ENCODE measurements at regions not wholly inside any gene's neighbourhood (a gene's known extent, or its start where the extent isn't known, plus 50 kb on each side); places are given as distances from the start of the nearest gene placed in this dataset.

DNA sequence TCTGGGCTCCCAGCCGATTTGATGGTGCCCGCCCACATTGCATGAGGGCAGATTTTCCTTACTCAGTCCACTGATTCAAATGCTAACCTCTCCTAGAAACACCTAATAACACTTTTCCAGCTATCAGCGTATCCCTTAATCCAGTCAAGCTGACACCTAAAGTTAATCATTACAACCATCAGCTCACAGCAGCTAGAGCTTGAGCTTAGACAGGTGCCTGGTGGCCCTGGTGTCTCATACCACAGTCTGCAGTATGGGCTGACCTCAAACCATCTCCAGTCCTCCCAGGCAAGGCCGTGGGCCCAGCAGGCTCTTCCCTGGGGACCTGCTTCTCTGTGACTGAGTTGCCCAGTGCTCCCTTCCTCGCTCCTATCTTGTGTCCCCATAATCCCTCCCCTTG is 174.4 kb upstream of the NECTIN1 start:
- no peak overlapping the region for H2AFZ ChIP-seq (ENCODE audit: low read length)
- no peak overlapping the region for H3K4me3 ChIP-seq (replicated peaks in 1 of 3; ENCODE audit: insufficient read depth in 1 of 3, low read depth in 2 of 3, low read length in 3 of 3)
- 39% methylated on average over 5 of the region's 5 CpGs for WGBS (ENCODE audit: low lambda C conversion rate)
- H4K20me1 ChIP-seq (ENCODE audit: insufficient read depth, low read length): no peaks in the 10 kb centered on the region
- H3K36me3 ChIP-seq (replicated peaks in 1 of 2; ENCODE audit: control insufficient read depth in 1 of 2, insufficient read depth in 2 of 2, low read length in 2 of 2): no peaks in the 10 kb centered on the region
- in situ Hi-C loops (cut with HindIII; ENCODE audit: extremely low pct_ligation_motif_present, low pct_unique_long_range_greater_than_20kb) (no loop called here), intact Hi-C loops (cut with micrococcal nuclease; ENCODE audit: unreplicated experiment) (no loop called here)
- H3K4me1 ChIP-seq (ENCODE audit: insufficient read depth, low read length): peaks cover 11% of the 10 kb centered on the region
- no TSS peak for BruUV-seq (replicated peaks)
- CTCF ChIA-PET (ENCODE audit: low intra/inter-chr PET ratio, low total read pairs): no interaction called here
- H3K79me2 ChIP-seq (ENCODE audit: insufficient read depth, low read length): no peaks in the 10 kb centered on the region
- ATAC-seq (peak; percentile 60), FAIRE-seq (no peak), DNase-seq (ENCODE audit: low spot score) (no peak)
- no peak overlapping the region for H3K4me2 ChIP-seq (ENCODE audit: low read depth, low read length)
- TF ChIP-seq ZNF784 (CRISPR knock-in tag; IDR thresholded peaks at IDR 0.05; ENCODE audit: borderline replicate concordance) (no peak), ATM (IDR thresholded peaks at IDR 0.05; ENCODE audit: borderline replicate concordance) (no peak), KDM2A (CRISPR knock-in tag; IDR thresholded peaks at IDR 0.05; ENCODE audit: borderline replicate concordance, low read depth) (no peak), SMAD1 (CRISPR knock-in tag; IDR thresholded peaks at IDR 0.05; ENCODE audit: borderline replicate concordance, low read depth) (no peak), NCOA1 (CRISPR knock-in tag; IDR thresholded peaks at IDR 0.05) (no peak), ZNF710 (CRISPR knock-in tag; IDR thresholded peaks at IDR 0.05; ENCODE audit: borderline replicate concordance) (no peak), ZNF24 (IDR thresholded peaks at IDR 0.05) (no peak), AFF4 (CRISPR knock-in tag; IDR thresholded peaks at IDR 0.05) (no peak), MXD3 (CRISPR knock-in tag; IDR thresholded peaks at IDR 0.05) (no peak), PPARG (CRISPR knock-in tag; conservative IDR thresholded peaks at IDR 0.05) (no peak)
- TF ChIP-seq, protein P1, sequence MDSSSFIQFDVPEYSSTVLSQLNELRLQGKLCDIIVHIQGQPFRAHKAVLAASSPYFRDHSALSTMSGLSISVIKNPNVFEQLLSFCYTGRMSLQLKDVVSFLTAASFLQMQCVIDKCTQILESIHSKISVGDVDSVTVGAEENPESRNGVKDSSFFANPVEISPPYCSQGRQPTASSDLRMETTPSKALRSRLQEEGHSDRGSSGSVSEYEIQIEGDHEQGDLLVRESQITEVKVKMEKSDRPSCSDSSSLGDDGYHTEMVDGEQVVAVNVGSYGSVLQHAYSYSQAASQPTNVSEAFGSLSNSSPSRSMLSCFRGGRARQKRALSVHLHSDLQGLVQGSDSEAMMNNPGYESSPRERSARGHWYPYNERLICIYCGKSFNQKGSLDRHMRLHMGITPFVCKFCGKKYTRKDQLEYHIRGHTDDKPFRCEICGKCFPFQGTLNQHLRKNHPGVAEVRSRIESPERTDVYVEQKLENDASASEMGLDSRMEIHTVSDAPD (CRISPR knock-in tag; IDR thresholded peaks at IDR 0.05): no peak
- TF ChIP-seq, protein P2, sequence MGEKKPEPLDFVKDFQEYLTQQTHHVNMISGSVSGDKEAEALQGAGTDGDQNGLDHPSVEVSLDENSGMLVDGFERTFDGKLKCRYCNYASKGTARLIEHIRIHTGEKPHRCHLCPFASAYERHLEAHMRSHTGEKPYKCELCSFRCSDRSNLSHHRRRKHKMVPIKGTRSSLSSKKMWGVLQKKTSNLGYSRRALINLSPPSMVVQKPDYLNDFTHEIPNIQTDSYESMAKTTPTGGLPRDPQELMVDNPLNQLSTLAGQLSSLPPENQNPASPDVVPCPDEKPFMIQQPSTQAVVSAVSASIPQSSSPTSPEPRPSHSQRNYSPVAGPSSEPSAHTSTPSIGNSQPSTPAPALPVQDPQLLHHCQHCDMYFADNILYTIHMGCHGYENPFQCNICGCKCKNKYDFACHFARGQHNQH (CRISPR knock-in tag; IDR thresholded peaks at IDR 0.05): no peak
- POLR2A ChIA-PET: no interaction called here
- no peaks in the 10 kb centered on the region for H3K9me3 ChIP-seq (ENCODE audit: low read length)
- no peak overlapping the region for H3K27ac ChIP-seq (ENCODE audit: extremely low read length, insufficient read depth, low read length)
- peaks cover 4 to 19% of the 10 kb centered on the region in 2 experiments; a peak in 3 of 5 replicates for H3K27me3 ChIP-seq (ENCODE audit: control insufficient read depth in 1 of 2, insufficient read depth in 2 of 2, low read length in 2 of 2)
- no peak overlapping the region for H3K9ac ChIP-seq (ENCODE audit: insufficient read depth, low read depth, low read length)

Measured in HepG2 (cell line).